ENCODE measurements at regions not wholly inside any gene's neighbourhood (a gene's known extent, or its start where the extent isn't known, plus 50 kb on each side); places are given as distances from the start of the nearest gene placed in this dataset.

DNA sequence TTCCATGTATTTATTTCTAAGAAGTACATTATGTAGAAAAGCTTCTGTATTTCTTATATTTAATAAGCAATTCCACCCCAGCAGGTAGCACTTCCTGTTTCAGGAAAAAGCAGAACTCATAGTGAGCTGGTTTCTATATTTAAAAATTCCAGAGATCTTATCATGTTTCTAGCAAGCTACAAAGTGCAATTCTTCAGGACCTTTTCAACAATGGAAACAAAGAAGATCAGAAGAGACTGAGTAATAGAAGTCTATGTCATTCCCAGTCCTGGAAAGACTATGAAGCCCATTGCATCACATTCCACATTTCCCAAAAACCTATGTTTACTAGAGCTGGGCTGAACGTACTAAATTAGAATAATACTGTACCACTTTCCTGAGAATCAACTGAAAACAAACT is 302.6 kb upstream of the NRSN1 start:
- Histone ChIP-seq H3K56ac (ENCODE audit: insufficient read length, low read depth, low read length) (no peak overlapping the region), H3K23ac (ENCODE audit: insufficient read length, low read depth, low read length) (no peak overlapping the region), H2AK5ac (ENCODE audit: insufficient read length, low read length) (no peak overlapping the region), H3K79me1 (ENCODE audit: insufficient read depth, low read depth, low read length, poor library complexity, severe bottlenecking) (no peaks in the 10 kb centered on the region), H3K27me3 (ENCODE audit: insufficient read depth, low read length) (no peaks in the 10 kb centered on the region), H4K5ac (ENCODE audit: insufficient read length, low read depth, low read length) (no peak overlapping the region), H3K9ac (ENCODE audit: extremely low read depth, insufficient read length, low read length) (no peak overlapping the region), H2BK20ac (ENCODE audit: low read depth, low read length, poor library complexity, severe bottlenecking) (no peak overlapping the region), H4K91ac (ENCODE audit: insufficient read length, low read depth, low read length) (no peak overlapping the region), H3K14ac (ENCODE audit: insufficient read depth, low read length) (no peak overlapping the region), H2BK12ac (ENCODE audit: insufficient read length, low read depth, low read length) (no peak overlapping the region), H4K20me1 (ENCODE audit: control insufficient read depth, insufficient read depth, insufficient read length) (no peaks in the 10 kb centered on the region), H3K18ac (ENCODE audit: insufficient read length, low read depth, low read length) (no peak overlapping the region), H3K27ac (ENCODE audit: insufficient read length, low read depth, low read length) (no peak overlapping the region), H3K4me2 (ENCODE audit: insufficient read depth, insufficient read length, low read length) (no peak overlapping the region), H2AFZ (ENCODE audit: low read length) (no peak overlapping the region), H3K4ac (ENCODE audit: low read depth, low read length) (no peak overlapping the region), H2BK5ac (ENCODE audit: insufficient read length, low read length) (no peak overlapping the region), H3K23me2 (ENCODE audit: insufficient read length, low read depth, low read length, poor library complexity, severe bottlenecking) (no peaks in the 10 kb centered on the region), H3K9me3 (ENCODE audit: control insufficient read depth, low read depth, low read length) (no peaks in the 10 kb centered on the region), H3K79me2 (ENCODE audit: insufficient read depth, low read length) (no peaks in the 10 kb centered on the region), H4K8ac (replicated peaks; ENCODE audit: insufficient read length, low read depth, low read length) (no peak overlapping the region), H3K4me1 (ENCODE audit: insufficient read depth, low read length) (no peaks in the 10 kb centered on the region), H3T11ph (ENCODE audit: low read length) (no peak overlapping the region), H2BK120ac (ENCODE audit: low read depth, low read length, poor library complexity, severe bottlenecking) (no peak overlapping the region), H2BK15ac (ENCODE audit: low read depth, low read length) (no peak overlapping the region)
- H3K4me1 Mint-ChIP-seq: no peaks in the 10 kb centered on the region
- H3K4me3 Mint-ChIP-seq: no peak overlapping the region
- H3K27ac Mint-ChIP-seq: no peak overlapping the region
- H3K9me3 Mint-ChIP-seq: peaks cover 5 to 10% of the 10 kb centered on the region in 2 experiments; a peak in 2 of 5 replicates
- TF ChIP-seq, protein P1, sequence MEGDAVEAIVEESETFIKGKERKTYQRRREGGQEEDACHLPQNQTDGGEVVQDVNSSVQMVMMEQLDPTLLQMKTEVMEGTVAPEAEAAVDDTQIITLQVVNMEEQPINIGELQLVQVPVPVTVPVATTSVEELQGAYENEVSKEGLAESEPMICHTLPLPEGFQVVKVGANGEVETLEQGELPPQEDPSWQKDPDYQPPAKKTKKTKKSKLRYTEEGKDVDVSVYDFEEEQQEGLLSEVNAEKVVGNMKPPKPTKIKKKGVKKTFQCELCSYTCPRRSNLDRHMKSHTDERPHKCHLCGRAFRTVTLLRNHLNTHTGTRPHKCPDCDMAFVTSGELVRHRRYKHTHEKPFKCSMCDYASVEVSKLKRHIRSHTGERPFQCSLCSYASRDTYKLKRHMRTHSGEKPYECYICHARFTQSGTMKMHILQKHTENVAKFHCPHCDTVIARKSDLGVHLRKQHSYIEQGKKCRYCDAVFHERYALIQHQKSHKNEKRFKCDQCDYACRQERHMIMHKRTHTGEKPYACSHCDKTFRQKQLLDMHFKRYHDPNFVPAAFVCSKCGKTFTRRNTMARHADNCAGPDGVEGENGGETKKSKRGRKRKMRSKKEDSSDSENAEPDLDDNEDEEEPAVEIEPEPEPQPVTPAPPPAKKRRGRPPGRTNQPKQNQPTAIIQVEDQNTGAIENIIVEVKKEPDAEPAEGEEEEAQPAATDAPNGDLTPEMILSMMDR (conservative IDR thresholded peaks at IDR 0.05): no peak
- no CpG with 5 or more reads among the region's 1 CpG for WGBS (ENCODE audit: extremely low coverage, insufficient read length, low lambda C conversion rate)
- DNase-seq: no peak
- H3K36me3 Mint-ChIP-seq (ENCODE audit: insufficient read depth in 1 of 3, low read depth in 3 of 3): no peaks in the 10 kb centered on the region; a peak in 1 of 7 replicates
- H3K27me3 Mint-ChIP-seq (ENCODE audit: low read depth): no peaks in the 10 kb centered on the region
